Coronary artery (tissue), 2 donors: ENCODE measurements at regions not wholly inside any gene's neighbourhood (a gene's known extent, or its start where the extent isn't known, plus 50 kb on each side); places are given as distances from the start of the nearest gene placed in this dataset.
"Not testable (repeated sequence)": the region's sequence is repeated elsewhere in the genome, so short reads cannot be mapped to it uniquely, and the experiment has no call there.

Experiments
- DNase-seq: peaks from one replicate; pipeline ENCODE4 v3.0.0-alpha.2; 2017; ENCODE audit warnings: low spot score
- H3K27ac ChIP-seq, 2 donors: fragments of 200-600 bp; sonication (generic); one replicate each; pipeline ENCODE4 v1.5.1; 2016 to 2019
- H3K4me3 ChIP-seq: fragments of 200-600 bp; sonication (generic); 2 replicates; pipeline ENCODE4 v1.5.1; 2016; ENCODE audit warnings: mild to moderate bottlenecking, moderate library complexity
- TF ChIP-seq, protein P1 (sequence below): fragments of 200-600 bp; sonication (generic); IDR thresholded peaks from one replicate; pipeline ENCODE4 v1.5.1; 2019; ENCODE audit warnings: antibody characterized with exemption

DNA sequence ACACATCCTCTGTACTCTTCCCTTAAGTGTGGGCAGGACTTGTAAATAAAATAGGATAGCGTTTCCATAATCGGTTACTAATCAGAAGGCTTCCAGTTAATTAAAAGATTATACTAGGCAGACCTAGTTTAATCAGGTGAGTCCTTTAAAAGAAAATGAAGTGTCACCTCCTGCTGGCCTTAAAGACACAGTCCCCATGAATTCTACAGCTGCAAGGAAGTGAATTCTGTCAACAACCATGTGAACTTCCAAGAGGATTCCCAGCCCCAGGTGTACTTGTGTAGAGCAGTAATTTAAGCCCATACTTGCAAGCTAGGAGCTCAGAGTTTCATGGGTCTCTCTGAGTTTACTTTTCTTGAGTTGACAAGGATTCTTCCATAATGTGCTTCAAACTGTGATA is 918.3 kb downstream of the DTWD2 start:
- TF ChIP-seq, protein P1, sequence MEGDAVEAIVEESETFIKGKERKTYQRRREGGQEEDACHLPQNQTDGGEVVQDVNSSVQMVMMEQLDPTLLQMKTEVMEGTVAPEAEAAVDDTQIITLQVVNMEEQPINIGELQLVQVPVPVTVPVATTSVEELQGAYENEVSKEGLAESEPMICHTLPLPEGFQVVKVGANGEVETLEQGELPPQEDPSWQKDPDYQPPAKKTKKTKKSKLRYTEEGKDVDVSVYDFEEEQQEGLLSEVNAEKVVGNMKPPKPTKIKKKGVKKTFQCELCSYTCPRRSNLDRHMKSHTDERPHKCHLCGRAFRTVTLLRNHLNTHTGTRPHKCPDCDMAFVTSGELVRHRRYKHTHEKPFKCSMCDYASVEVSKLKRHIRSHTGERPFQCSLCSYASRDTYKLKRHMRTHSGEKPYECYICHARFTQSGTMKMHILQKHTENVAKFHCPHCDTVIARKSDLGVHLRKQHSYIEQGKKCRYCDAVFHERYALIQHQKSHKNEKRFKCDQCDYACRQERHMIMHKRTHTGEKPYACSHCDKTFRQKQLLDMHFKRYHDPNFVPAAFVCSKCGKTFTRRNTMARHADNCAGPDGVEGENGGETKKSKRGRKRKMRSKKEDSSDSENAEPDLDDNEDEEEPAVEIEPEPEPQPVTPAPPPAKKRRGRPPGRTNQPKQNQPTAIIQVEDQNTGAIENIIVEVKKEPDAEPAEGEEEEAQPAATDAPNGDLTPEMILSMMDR, result no peak
- no peak overlapping the region for H3K4me3 ChIP-seq
- DNase-seq, result no peak
- H3K27ac ChIP-seq, result no peak overlapping the region

DNA sequence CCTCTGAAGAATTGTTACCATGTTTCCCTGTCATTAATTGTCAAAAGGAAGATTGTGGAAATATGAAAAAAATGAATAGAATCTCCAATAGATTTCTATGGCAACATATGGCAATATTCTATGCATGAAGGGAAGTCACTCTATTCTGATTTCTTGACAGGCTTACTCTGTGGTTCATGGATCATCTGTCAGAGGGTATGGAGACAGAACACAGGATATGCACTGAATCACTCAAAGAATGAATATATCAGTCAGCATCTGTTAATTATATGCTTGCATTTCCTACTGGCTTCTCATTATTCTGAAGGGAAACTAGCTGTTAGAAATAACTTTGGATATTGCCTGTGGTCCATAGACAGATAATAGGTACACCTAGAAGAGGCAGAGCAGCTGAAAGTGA is 918.9 kb downstream of the DTWD2 start:
- Histone ChIP-seq H3K4me3 (no peak overlapping the region), H3K27ac (no peak overlapping the region)
- TF ChIP-seq, protein P1, result no peak
- DNase-seq, result no peak

DNA sequence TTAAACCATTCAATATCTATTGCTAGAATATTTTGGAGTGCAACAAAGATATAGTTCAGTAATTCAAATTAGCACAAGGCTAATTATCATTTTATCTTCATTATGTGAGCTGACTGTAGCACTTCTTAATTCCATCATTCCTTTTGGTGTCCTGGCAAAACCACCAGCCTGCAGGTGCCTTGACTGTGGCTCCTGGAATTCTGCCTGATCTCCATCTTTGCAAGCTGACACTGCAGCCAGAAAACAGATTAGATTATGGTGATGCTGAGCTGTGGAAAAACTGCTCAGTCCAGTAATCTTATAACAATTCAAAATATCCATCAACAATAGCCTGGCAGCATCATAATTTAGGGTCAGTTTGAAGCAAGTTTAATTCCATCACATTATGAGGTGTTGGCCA is 919.5 kb downstream of the DTWD2 start:
- TF ChIP-seq, protein P1, result no peak
- H3K4me3 ChIP-seq, result no peak overlapping the region
- no peak overlapping the region for H3K27ac ChIP-seq
- no peak for DNase-seq

DNA sequence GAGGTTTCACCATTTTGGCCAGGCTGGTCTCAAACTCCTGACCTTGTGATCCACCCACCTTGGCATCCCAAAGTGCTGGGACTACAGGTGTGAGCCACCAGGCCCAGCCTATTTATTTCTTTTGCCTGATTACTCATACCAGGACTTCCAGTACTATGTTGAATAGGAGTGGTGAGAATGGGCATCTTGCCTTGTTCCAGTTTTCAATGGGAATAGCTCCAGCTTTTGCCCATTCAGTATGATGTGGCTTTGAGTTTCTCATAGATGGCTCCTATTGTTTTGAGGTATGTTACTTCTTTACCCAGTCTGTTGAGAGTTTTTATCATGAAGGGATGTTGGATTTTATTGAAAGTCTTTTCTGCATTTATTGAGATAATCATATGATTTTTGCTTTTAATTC is 924.5 kb downstream of the DTWD2 start:
- not testable (repeated sequence) for H3K27ac ChIP-seq, DNase-seq, H3K4me3 ChIP-seq

DNA sequence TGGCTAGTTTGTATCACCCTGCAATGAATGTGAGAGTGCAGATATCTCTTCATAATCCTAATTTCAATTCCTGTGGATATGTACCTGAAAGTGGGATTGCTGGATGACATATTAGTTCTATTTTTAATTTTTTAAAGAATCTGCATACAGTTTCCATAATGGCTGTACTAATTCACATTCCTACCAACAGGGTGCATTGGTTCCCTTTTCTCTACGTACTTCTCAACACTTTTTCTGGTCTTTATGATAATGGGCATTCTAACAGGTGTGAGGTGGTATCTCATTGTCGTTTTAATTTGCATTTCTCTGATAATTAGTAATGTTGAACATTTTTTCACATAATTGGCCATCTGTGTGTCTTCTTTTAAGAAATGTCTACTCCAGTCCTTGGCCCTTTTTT is 927.5 kb downstream of the DTWD2 start:
- DNase-seq, result no peak
- TF ChIP-seq, protein P1, result no peak
- H3K4me3 ChIP-seq, result no peak overlapping the region
- H3K27ac ChIP-seq, result no peak overlapping the region

DNA sequence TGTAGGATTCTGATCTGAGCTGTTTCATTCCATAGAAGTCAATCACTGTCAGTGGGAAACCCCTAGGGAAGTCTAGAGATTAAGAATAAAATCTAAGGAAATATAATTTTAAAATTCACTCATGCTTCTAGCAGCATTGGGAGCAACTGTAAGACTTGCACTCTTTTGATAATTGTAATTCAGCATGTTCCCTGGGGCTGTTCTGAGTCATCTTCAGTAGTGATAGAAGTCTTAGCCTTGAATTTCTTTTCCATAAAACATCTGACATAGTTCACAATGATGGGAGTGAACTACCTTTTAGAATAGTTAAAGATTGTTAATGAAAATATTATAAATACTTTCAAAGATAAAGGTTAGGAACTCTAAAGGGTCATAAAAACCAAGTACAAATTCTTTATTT is 935.8 kb downstream of the DTWD2 start:
- no peak overlapping the region for H3K27ac ChIP-seq
- no peak overlapping the region for H3K4me3 ChIP-seq

DNA sequence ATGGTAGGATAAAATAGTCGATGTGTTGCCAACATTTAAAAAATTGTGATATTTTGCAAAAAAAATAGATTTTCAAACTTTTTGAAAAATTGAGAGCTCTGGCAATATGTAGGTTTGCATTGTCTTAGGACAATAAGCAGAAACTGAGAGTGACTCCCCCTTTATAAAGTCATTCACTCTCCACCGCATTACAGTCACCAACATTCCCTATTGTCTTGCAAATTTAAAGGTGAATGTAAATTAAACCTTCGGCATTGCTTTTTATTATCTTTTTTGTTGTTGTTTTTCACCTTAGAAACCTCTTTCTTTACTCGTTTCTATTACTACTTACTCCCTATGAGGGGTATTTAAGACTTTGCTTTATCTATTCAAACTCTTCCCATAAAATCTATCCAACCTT is 944.2 kb downstream of the DTWD2 start:
- Histone ChIP-seq H3K27ac (no peak overlapping the region), H3K4me3 (no peak overlapping the region)
- TF ChIP-seq, protein P1, result no peak
- no peak for DNase-seq

More for the DNA sequence above, 935.8 kb downstream of the DTWD2 start:
- DNase-seq, result no peak
- TF ChIP-seq, protein P1, result no peak

DNA sequence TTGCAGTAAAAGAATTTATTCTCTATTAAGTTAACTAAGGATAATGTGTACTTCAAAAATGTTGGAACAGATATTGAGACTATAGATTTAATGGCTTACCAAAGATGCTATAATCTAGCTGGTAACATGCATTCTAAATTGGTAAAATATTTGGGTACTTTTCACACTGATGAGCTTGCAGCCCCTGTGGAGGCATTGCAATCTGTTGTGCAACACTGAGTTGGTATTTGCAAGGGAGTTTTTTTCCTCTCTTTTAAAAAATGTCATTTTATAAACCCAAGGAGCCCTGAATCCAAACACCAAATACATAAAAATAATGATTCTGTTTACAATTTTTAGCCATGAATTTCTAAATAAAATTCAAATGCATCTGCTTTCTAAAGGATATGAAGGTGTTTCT is 944.8 kb downstream of the DTWD2 start:
- H3K27ac ChIP-seq, result no peak overlapping the region
- DNase-seq, result no peak
- TF ChIP-seq, protein P1, result no peak
- no peak overlapping the region for H3K4me3 ChIP-seq
